Gastroesophageal sphincter (tissue), 4 donors: ENCODE measurements at regions not wholly inside any gene's neighbourhood (a gene's known extent, or its start where the extent isn't known, plus 50 kb on each side); places are given as distances from the start of the nearest gene placed in this dataset.

Experiments used
- ATAC-seq: fragments of 150-250 bp; one replicate; pipeline ENCODE4 v1.9.1; 2016; ENCODE audit warnings: mild to moderate bottlenecking, moderate library complexity
- H3K27ac ChIP-seq, 4 donors: fragments of 200-600 bp; sonication (generic) in 3 of 4; 1 replicate in 3 of 4; 2 replicates in 1 of 4; pipeline ENCODE4 v1.5.1; 2016 to 2019
- H3K27me3 ChIP-seq: fragments of 200-600 bp; sonication (generic); one replicate; pipeline ENCODE4 v1.5.1; 2019
- H3K36me3 ChIP-seq, 2 donors: fragments of 200-600 bp; sonication (generic); one replicate each; pipeline ENCODE4 v1.5.1; 2019; ENCODE audit warnings: control low read depth in 1 of 2
- H3K4me1 ChIP-seq, 3 donors: fragments of 200-600 bp; sonication (generic); 1 replicate in 2 of 3; 2 replicates in 1 of 3; pipeline ENCODE4 v1.5.1; 2016 to 2019; ENCODE audit warnings: control low read depth in 2 of 3
- H3K4me3 ChIP-seq, 2 donors: fragments of 200-600 bp; sonication (generic); one replicate each; pipeline ENCODE4 v1.5.1; 2019; ENCODE audit warnings: mild to moderate bottlenecking in 1 of 2, moderate library complexity in 1 of 2
- H3K9me3 ChIP-seq, 3 donors: fragments of 200-600 bp; sonication (generic); one replicate each; pipeline ENCODE4 v1.5.1; 2017 to 2019; ENCODE audit warnings: control low read depth in 2 of 3
- CTCF ChIP-seq, 4 experiments: fragments of 200-600 bp in 2 of 4; fragments of 450-650 bp in 2 of 4; sonication (generic) in 1 of 4; IDR thresholded peaks; one replicate each; pipeline ENCODE4 v1.5.1; 2017 to 2019; ENCODE audit warnings: antibody characterized with exemption in 4 of 4, mild to moderate bottlenecking in 2 of 4, moderate library complexity in 2 of 4
- EP300 ChIP-seq: sonication (generic); formaldehyde crosslinking; IDR thresholded peaks from one replicate; pipeline ENCODE4 v1.6.1; 2017; ENCODE audit warnings: antibody characterized with exemption, mild to moderate bottlenecking
- POLR2A ChIP-seq, 2 donors: fragments of 450-650 bp; IDR thresholded peaks; one replicate each; pipeline ENCODE4 v1.6.1; 2017; ENCODE audit warnings: antibody characterized with exemption in 2 of 2, mild to moderate bottlenecking in 2 of 2, moderate library complexity in 1 of 2
- POLR2AphosphoS5 ChIP-seq: sonication (generic); formaldehyde crosslinking; IDR thresholded peaks from one replicate; pipeline ENCODE4 v1.6.1; 2017; ENCODE audit warnings: antibody characterized with exemption
- WGBS, 2 donors: methylation state at CpG; one replicate each; pipeline ENCODE4 v1.1.5; 2018; ENCODE audit warnings: low coverage in 1 of 2; 5-methylcytosine and 5-hydroxymethylcytosine counted together

- WGBS, 2 donors: 91 to 92% methylated on average over 5 to 6 of the region's 6 CpGs
- Histone ChIP-seq H3K4me3 (no peak overlapping the region), H3K27me3 (no peaks in the 10 kb centered on the region), H3K4me1 (no peaks in the 10 kb centered on the region), H3K36me3 (no peaks in the 10 kb centered on the region), H3K27ac (no peak overlapping the region), H3K9me3 (no peaks in the 10 kb centered on the region)
- ATAC-seq: no peak
- no peak for TF ChIP-seq CTCF (IDR thresholded peaks at IDR 0.05)
- TF ChIP-seq POLR2A (IDR thresholded peaks at IDR 0.05): no peak
- no peak for TF ChIP-seq EP300
- TF ChIP-seq POLR2AphosphoS5: no peak
Measured at GRCh38 chr5:156237361-156237760, 89.6 kb upstream of the SGCD start.

GRCh38 chr5:156239800-156240199 lies 87.2 kb upstream of the SGCD start:
- 63 to 89% methylated on average over 2 of the region's 2 CpGs for WGBS, 2 donors
- Histone ChIP-seq H3K4me3 (no peak overlapping the region), H3K27me3 (no peaks in the 10 kb centered on the region), H3K9me3 (no peaks in the 10 kb centered on the region), H3K27ac (no peak overlapping the region), H3K36me3 (no peaks in the 10 kb centered on the region), H3K4me1 (no peaks in the 10 kb centered on the region)
- TF ChIP-seq EP300: no peak
- no peak for TF ChIP-seq POLR2A (IDR thresholded peaks at IDR 0.05)
- no peak for TF ChIP-seq POLR2AphosphoS5
- TF ChIP-seq CTCF (IDR thresholded peaks at IDR 0.05): no peak
- ATAC-seq: no peak

- Histone ChIP-seq H3K36me3 (no peaks in the 10 kb centered on the region), H3K4me1 (no peaks in the 10 kb centered on the region), H3K27me3 (no peaks in the 10 kb centered on the region), H3K4me3 (no peak overlapping the region), H3K9me3 (no peaks in the 10 kb centered on the region), H3K27ac (no peak overlapping the region)
- ATAC-seq: no peak
- 62 to 86% methylated on average over 3 of the region's 3 CpGs for WGBS, 2 donors
- TF ChIP-seq EP300: no peak
- TF ChIP-seq POLR2AphosphoS5: no peak
- no peak for TF ChIP-seq POLR2A (IDR thresholded peaks at IDR 0.05)
- TF ChIP-seq CTCF (IDR thresholded peaks at IDR 0.05): no peak
Measured at GRCh38 chr5:156240414-156240813, 86.5 kb upstream of the SGCD start.

GRCh38 chr5:156241266-156241665 lies 85.7 kb upstream of the SGCD start:
- H3K27ac ChIP-seq: no peak overlapping the region
- no peaks in the 10 kb centered on the region for H3K9me3 ChIP-seq
- H3K36me3 ChIP-seq: no peaks in the 10 kb centered on the region
- ATAC-seq: no peak
- no peaks in the 10 kb centered on the region for H3K27me3 ChIP-seq
- no peak for TF ChIP-seq POLR2A (IDR thresholded peaks at IDR 0.05)
- TF ChIP-seq POLR2AphosphoS5: no peak
- no peak for TF ChIP-seq EP300
- no peak for TF ChIP-seq CTCF (IDR thresholded peaks at IDR 0.05)
- H3K4me3 ChIP-seq: no peak overlapping the region
- H3K4me1 ChIP-seq: no peaks in the 10 kb centered on the region

GRCh38 chr5:156245895-156246294 lies 81.1 kb upstream of the SGCD start:
- Histone ChIP-seq H3K4me3 (no peak overlapping the region), H3K27ac (no peak overlapping the region), H3K9me3 (no peaks in the 10 kb centered on the region), H3K27me3 (no peaks in the 10 kb centered on the region), H3K4me1 (no peaks in the 10 kb centered on the region), H3K36me3 (no peaks in the 10 kb centered on the region)
- TF ChIP-seq CTCF (IDR thresholded peaks at IDR 0.05): no peak
- TF ChIP-seq EP300: no peak
- TF ChIP-seq POLR2AphosphoS5: no peak
- TF ChIP-seq POLR2A (IDR thresholded peaks at IDR 0.05): no peak
- no peak for ATAC-seq
- 80 to 100% methylated on average over 1 of the region's 1 CpG for WGBS, 2 donors
